ENCODE measurements at regions not wholly inside any gene's neighbourhood (a gene's known extent, or its start where the extent isn't known, plus 50 kb on each side); places are given as distances from the start of the nearest gene placed in this dataset.

DNA sequence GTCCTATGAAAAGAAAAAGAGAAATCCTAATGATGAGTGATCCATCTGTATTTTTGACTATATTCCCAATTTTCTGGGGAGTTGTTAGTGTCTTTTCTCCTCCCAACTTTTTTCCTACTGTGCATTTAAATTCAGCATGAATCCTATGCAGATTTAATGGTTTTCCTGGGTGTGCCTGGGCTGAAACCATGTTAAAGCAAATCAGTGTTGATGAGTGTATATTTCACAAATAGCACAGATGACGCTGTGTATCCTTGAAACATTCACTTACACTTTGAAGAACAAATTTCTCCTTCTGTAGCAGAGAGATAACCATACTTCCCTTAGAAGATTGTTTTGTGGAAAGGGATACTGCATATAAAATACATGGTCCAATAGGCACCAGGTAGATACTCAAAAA lies 114.3 kb downstream of the TRIB2 start:
- TF ChIP-seq, protein P1, sequence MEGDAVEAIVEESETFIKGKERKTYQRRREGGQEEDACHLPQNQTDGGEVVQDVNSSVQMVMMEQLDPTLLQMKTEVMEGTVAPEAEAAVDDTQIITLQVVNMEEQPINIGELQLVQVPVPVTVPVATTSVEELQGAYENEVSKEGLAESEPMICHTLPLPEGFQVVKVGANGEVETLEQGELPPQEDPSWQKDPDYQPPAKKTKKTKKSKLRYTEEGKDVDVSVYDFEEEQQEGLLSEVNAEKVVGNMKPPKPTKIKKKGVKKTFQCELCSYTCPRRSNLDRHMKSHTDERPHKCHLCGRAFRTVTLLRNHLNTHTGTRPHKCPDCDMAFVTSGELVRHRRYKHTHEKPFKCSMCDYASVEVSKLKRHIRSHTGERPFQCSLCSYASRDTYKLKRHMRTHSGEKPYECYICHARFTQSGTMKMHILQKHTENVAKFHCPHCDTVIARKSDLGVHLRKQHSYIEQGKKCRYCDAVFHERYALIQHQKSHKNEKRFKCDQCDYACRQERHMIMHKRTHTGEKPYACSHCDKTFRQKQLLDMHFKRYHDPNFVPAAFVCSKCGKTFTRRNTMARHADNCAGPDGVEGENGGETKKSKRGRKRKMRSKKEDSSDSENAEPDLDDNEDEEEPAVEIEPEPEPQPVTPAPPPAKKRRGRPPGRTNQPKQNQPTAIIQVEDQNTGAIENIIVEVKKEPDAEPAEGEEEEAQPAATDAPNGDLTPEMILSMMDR (IDR thresholded peaks at IDR 0.05; ENCODE audit: insufficient read depth, low read length, poor library complexity, severe bottlenecking): no peak
- DNase-seq (ENCODE audit: low read depth): no peak
- H3K36me3 ChIP-seq (ENCODE audit: control insufficient read depth, insufficient read depth, low read length): no peaks in the 10 kb centered on the region
- H3K4me3 ChIP-seq (ENCODE audit: low read depth, low read length): no peak overlapping the region
- no peaks in the 10 kb centered on the region for H3K27me3 ChIP-seq (ENCODE audit: control insufficient read depth, insufficient read depth, low read length)

DNA sequence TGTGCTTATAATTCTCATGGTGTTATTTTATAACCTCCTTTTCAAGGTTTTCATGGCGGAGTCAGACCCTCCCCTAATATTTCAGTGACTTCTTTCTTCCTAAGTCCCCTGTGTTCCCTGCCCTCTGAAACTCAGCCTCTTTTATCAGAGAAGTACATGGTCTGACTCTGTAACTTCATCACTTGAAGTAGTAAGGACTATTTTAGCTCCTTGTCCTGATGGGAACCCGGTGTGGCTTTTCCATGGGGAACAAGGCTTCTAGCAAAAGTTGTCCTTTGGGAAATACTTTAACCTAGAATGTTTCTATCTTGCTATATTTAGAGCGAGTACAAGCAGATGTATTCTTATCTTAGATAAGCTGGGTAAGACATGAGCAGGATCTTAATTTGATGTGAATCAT lies 117.5 kb downstream of the TRIB2 start:
- no peak for DNase-seq (ENCODE audit: low read depth)
- Histone ChIP-seq H3K36me3 (ENCODE audit: control insufficient read depth, insufficient read depth, low read length) (no peaks in the 10 kb centered on the region), H3K4me3 (ENCODE audit: low read depth, low read length) (no peak overlapping the region), H3K27me3 (ENCODE audit: control insufficient read depth, insufficient read depth, low read length) (no peaks in the 10 kb centered on the region)
- TF ChIP-seq, protein P1 (IDR thresholded peaks at IDR 0.05; ENCODE audit: insufficient read depth, low read length, poor library complexity, severe bottlenecking): no peak

DNA sequence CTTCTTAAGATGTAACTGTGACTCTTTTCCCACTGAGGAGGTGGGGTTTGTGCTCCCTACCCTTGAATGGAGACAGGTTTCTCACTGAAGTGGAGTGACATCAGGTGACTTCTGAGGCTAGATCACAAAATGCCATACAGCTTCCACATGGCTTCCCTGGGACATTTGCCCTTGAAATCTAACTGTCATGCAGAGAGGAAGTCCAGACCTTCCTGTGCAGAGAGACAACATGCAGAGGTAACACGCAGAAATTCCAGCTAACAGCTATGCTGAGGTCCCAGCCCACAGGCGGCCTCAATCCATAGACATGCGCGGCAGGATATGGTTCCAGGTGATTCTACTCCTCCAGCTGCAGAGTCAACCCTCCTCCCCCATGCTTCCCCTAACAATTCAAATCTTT lies 119.0 kb downstream of the TRIB2 start:
- no peak overlapping the region for H3K4me3 ChIP-seq (ENCODE audit: low read depth, low read length)
- DNase-seq (ENCODE audit: low read depth): no peak
- no peaks in the 10 kb centered on the region for H3K27me3 ChIP-seq (ENCODE audit: control insufficient read depth, insufficient read depth, low read length)
- no peaks in the 10 kb centered on the region for H3K36me3 ChIP-seq (ENCODE audit: control insufficient read depth, insufficient read depth, low read length)
- TF ChIP-seq, protein P1 (IDR thresholded peaks at IDR 0.05; ENCODE audit: insufficient read depth, low read length, poor library complexity, severe bottlenecking): no peak

DNA sequence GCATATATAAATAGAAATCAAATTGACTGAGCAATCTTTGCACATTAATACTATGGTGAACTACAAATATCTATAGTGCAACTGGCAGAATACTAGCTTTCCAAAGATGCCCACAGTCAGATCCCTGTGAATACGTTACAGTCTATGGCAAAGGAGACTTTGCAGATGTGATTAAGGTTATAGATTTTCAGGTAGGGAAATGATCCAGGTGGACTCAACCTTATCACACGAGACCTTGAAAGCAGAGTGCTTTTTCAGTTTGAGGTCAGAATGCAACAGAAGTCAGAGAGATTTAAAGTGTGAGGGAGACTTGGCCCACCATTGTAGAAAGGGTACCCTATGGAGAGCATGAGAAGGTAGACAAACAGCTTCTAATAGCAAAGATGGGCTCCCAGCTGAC lies 122.6 kb downstream of the TRIB2 start:
- no peak for DNase-seq (ENCODE audit: low read depth)
- TF ChIP-seq, protein P1 (IDR thresholded peaks at IDR 0.05; ENCODE audit: insufficient read depth, low read length, poor library complexity, severe bottlenecking): no peak
- H3K27me3 ChIP-seq (ENCODE audit: control insufficient read depth, insufficient read depth, low read length): no peaks in the 10 kb centered on the region
- no peak overlapping the region for H3K4me3 ChIP-seq (ENCODE audit: low read depth, low read length)
- H3K36me3 ChIP-seq (ENCODE audit: control insufficient read depth, insufficient read depth, low read length): no peaks in the 10 kb centered on the region

DNA sequence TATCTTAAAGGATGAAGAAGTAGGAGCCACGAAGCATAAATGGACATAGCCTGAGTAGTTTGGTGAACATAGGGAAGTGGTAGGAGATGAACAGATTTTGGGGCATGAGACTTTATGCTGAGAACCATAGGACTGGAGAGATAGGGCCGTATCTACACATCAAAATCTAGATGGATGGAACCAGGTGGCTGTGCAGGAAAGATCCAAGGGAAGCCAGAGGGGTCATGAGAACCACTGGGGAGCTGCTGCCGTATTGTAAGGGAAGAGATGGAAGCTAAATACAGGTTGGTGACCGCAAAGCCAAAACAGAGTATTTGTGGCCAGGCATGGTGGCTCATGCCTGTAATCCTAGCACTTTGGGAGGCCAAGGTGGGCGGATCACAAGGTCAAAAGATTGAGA lies 124.3 kb downstream of the TRIB2 start:
- DNase-seq (ENCODE audit: low read depth): no peak
- TF ChIP-seq, protein P1 (IDR thresholded peaks at IDR 0.05; ENCODE audit: insufficient read depth, low read length, poor library complexity, severe bottlenecking): no peak
- Histone ChIP-seq H3K36me3 (ENCODE audit: control insufficient read depth, insufficient read depth, low read length) (no peaks in the 10 kb centered on the region), H3K4me3 (ENCODE audit: low read depth, low read length) (no peak overlapping the region), H3K27me3 (ENCODE audit: control insufficient read depth, insufficient read depth, low read length) (no peaks in the 10 kb centered on the region)

DNA sequence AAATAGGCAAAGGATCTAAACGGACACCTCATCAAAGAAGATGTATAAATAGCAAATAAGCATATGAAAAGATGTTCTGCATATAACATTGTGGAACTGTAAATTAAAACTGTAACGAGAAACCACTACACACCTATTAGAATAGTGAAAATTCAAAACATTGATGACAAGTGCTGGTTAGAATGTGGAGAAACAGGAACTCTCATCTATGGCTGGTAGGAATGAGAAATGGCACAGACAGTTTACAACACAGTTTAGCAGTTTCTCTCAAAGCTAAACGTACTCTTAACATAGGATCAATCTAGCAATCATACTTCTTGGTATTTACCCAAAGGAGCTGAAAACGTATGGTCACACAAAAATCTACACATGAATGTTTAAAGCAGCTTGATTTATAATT lies 126.2 kb downstream of the TRIB2 start:
- no peak for DNase-seq (ENCODE audit: low read depth)
- Histone ChIP-seq H3K4me3 (ENCODE audit: low read depth, low read length) (no peak overlapping the region), H3K36me3 (ENCODE audit: control insufficient read depth, insufficient read depth, low read length) (no peaks in the 10 kb centered on the region), H3K27me3 (ENCODE audit: control insufficient read depth, insufficient read depth, low read length) (no peaks in the 10 kb centered on the region)
- TF ChIP-seq, protein P1 (IDR thresholded peaks at IDR 0.05; ENCODE audit: insufficient read depth, low read length, poor library complexity, severe bottlenecking): no peak

Measured in kidney epithelial cell (primary cell).